Panc1 (cell line): ENCODE measurements at regions not wholly inside any gene's neighbourhood (a gene's known extent, or its start where the extent isn't known, plus 50 kb on each side); places are given as distances from the start of the nearest gene placed in this dataset.

Experiments
- CTCF ChIP-seq: fragments of 450-650 bp; IDR thresholded peaks from 2 replicates; pipeline ENCODE4 v1.5.1; 2017; ENCODE audit warnings: mild to moderate bottlenecking
- POLR2AphosphoS5 ChIP-seq: IDR thresholded peaks from 2 replicates; pipeline ENCODE4 v1.6.1; 2012; ENCODE audit warnings: mild to moderate bottlenecking, low read depth, low read length, moderate library complexity

GRCh38 chr13:84641491-84641890 is 759.2 kb upstream of the SLITRK1 start:
- TF ChIP-seq POLR2AphosphoS5 (no peak), CTCF (no peak)
